CD4-positive, alpha-beta T cell (primary cell): ENCODE measurements at regions not wholly inside any gene's neighbourhood (a gene's known extent, or its start where the extent isn't known, plus 50 kb on each side); places are given as distances from the start of the nearest gene placed in this dataset.

Experiments used
- ATAC-seq: fragments of 200-7000 bp; cut with Tn5 transposase; one replicate; pipeline ENCODE4 v1.10.0; 2022; ENCODE audit warnings: mild to moderate bottlenecking; ENCODE audit not compliant: poor library complexity
- CTCF ChIA-PET: fragments of 350-600 bp; sonication (Branson Sonifier 250); formaldehyde crosslinking; loops from one replicate; lab custom pipeline; 2021; ENCODE audit warnings: antibody characterized with exemption, inconsistent platforms; lab: Charles Lee
- POLR2A ChIA-PET: fragments of 350-600 bp; sonication (Branson Sonifier 250); formaldehyde crosslinking; loops from one replicate; lab custom pipeline; 2021; ENCODE audit warnings: antibody characterized with exemption, inconsistent platforms; lab: Charles Lee
- DNase-seq, 14 experiments: peaks; one replicate each; pipeline ENCODE4 v3.0.0-alpha.2; 2013 to 2020; ENCODE audit warnings: mixed read lengths in 2 of 14
- H3K27ac ChIP-seq, 2 donors: one replicate each; pipeline versions ENCODE4 v1.5.1 to v1.7.0; 2013; ENCODE audit warnings: low read length in 2 of 2, low read depth in 1 of 2, mild to moderate bottlenecking in 1 of 2
- H3K27me3 ChIP-seq, 2 experiments: 1 replicate in 1 of 2; 2 replicates in 1 of 2; pipeline versions ENCODE4 v1.6.1 to v1.7.0; 2013; ENCODE audit warnings: low read length in 2 of 2, control low read depth in 1 of 2, mild to moderate bottlenecking in 1 of 2, moderate library complexity in 1 of 2; ENCODE audit not compliant: insufficient read depth in 2 of 2, control insufficient read depth in 1 of 2
- H3K36me3 ChIP-seq: one replicate; pipeline ENCODE4 v1.6.1; 2013; ENCODE audit warnings: low read length, control low read depth; ENCODE audit not compliant: insufficient read depth
- H3K4me1 ChIP-seq: one replicate; pipeline ENCODE4 v1.6.1; 2013; ENCODE audit warnings: low read length, control low read depth; ENCODE audit not compliant: insufficient read depth
- H3K4me3 ChIP-seq: one replicate; pipeline ENCODE4 v1.5.1; 2013; ENCODE audit warnings: mild to moderate bottlenecking, low read length, moderate library complexity
- H3K9me3 ChIP-seq, 2 experiments: 1 replicate in 1 of 2; 2 replicates in 1 of 2; pipeline versions ENCODE4 v1.6.1 to v1.7.0; 2013; ENCODE audit warnings: low read length in 2 of 2, mild to moderate bottlenecking in 2 of 2, control low read depth in 1 of 2, moderate library complexity in 1 of 2; ENCODE audit not compliant: control insufficient read depth in 1 of 2, insufficient read depth in 1 of 2
- H3K27ac Mint-ChIP-seq: one replicate; pipeline ENCODE4 v1.8.0; 2020; ENCODE audit warnings: mixed read lengths
- H3K27me3 Mint-ChIP-seq: one replicate; pipeline ENCODE4 v1.8.0; 2021; ENCODE audit warnings: mixed read lengths
- H3K36me3 Mint-ChIP-seq: one replicate; pipeline ENCODE4 v1.8.0; 2021; ENCODE audit warnings: low read depth, mixed read lengths
- H3K4me1 Mint-ChIP-seq: one replicate; pipeline ENCODE4 v1.8.0; 2021; ENCODE audit warnings: low read depth, mixed read lengths
- H3K4me3 Mint-ChIP-seq: one replicate; pipeline ENCODE4 v1.8.0; 2020; ENCODE audit warnings: mild to moderate bottlenecking, mixed read lengths
- H3K9me3 Mint-ChIP-seq: one replicate; pipeline ENCODE4 v1.8.0; 2020; ENCODE audit warnings: mixed read lengths
- intact Hi-C, 2 experiments: fragments of 100-400 bp; cut with DNase I in 1 of 2; cut with micrococcal nuclease in 1 of 2; formaldehyde crosslinking; loops; one replicate each; pipeline versions ENCODE4 v1.15.1 to v1.9.0; 2023 to 2025; cut with DNase I, micrococcal nuclease
- TF ChIP-seq, protein P1 (sequence below): fragments of 200-600 bp; IDR thresholded peaks from one replicate; pipeline ENCODE4 v1.8.0; 2022; ENCODE audit warnings: antibody characterized with exemption, mild to moderate bottlenecking

GRCh38 chrX:128897621-128898020 is 625.7 kb downstream of the SMARCA1 start:
- no peaks in the 10 kb centered on the region for H3K36me3 Mint-ChIP-seq
- ATAC-seq (no peak), DNase-seq (no peak)
- TF ChIP-seq, protein P1, sequence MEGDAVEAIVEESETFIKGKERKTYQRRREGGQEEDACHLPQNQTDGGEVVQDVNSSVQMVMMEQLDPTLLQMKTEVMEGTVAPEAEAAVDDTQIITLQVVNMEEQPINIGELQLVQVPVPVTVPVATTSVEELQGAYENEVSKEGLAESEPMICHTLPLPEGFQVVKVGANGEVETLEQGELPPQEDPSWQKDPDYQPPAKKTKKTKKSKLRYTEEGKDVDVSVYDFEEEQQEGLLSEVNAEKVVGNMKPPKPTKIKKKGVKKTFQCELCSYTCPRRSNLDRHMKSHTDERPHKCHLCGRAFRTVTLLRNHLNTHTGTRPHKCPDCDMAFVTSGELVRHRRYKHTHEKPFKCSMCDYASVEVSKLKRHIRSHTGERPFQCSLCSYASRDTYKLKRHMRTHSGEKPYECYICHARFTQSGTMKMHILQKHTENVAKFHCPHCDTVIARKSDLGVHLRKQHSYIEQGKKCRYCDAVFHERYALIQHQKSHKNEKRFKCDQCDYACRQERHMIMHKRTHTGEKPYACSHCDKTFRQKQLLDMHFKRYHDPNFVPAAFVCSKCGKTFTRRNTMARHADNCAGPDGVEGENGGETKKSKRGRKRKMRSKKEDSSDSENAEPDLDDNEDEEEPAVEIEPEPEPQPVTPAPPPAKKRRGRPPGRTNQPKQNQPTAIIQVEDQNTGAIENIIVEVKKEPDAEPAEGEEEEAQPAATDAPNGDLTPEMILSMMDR, result no peak
- no peaks in the 10 kb centered on the region for H3K4me1 Mint-ChIP-seq
- Histone ChIP-seq H3K27ac (no peak overlapping the region), H3K27me3 (no peaks in the 10 kb centered on the region), H3K4me1 (no peaks in the 10 kb centered on the region), H3K4me3 (no peak overlapping the region), H3K36me3 (no peaks in the 10 kb centered on the region), H3K9me3 (no peaks in the 10 kb centered on the region)
- ChIA-PET POLR2A (no interaction called here), CTCF (no interaction called here)
- H3K27ac Mint-ChIP-seq, result no peak overlapping the region
- no peaks in the 10 kb centered on the region for H3K27me3 Mint-ChIP-seq
- no peaks in the 10 kb centered on the region for H3K9me3 Mint-ChIP-seq
- intact Hi-C loops, result no loop called here
- no peak overlapping the region for H3K4me3 Mint-ChIP-seq

GRCh38 chrX:128891554-128891953 is 631.7 kb downstream of the SMARCA1 start:
- no peaks in the 10 kb centered on the region for H3K27me3 ChIP-seq
- no peaks in the 10 kb centered on the region for H3K9me3 ChIP-seq
- no peak overlapping the region for H3K27ac ChIP-seq
- Mint-ChIP-seq H3K4me1 (no peaks in the 10 kb centered on the region), H3K27ac (no peak overlapping the region), H3K9me3 (peaks cover 5% of the 10 kb centered on the region), H3K36me3 (no peaks in the 10 kb centered on the region), H3K4me3 (no peak overlapping the region), H3K27me3 (no peaks in the 10 kb centered on the region)
- POLR2A ChIA-PET, result no interaction called here
- no peaks in the 10 kb centered on the region for H3K36me3 ChIP-seq
- DNase-seq (no peak), ATAC-seq (no peak)
- H3K4me1 ChIP-seq, result no peaks in the 10 kb centered on the region
- TF ChIP-seq, protein P1, result no peak
- intact Hi-C loops, result no loop called here
- CTCF ChIA-PET, result no interaction called here
- H3K4me3 ChIP-seq, result no peak overlapping the region

DNA sequence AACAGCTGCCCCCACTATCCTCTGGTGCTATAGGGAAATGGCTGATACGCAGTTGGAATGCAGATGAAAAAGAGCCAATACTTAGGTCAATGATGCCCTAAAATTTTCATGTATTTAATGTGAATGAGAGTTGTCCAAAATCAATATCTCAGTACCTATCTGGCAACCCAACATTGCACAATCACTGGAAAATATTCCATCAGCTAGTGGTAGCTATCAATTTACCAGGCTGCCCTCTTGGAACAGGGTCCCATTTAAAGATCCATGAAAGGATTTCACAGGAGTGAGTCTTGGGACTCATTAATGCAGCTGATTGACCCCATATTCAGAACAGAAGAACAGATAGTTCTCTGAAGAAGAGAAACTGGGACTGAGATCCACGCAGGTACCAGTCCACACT is 638.9 kb downstream of the SMARCA1 start:
- H3K27ac Mint-ChIP-seq, result no peak overlapping the region
- no peak for ATAC-seq
- ChIA-PET CTCF (no interaction called here), POLR2A (no interaction called here)
- H3K27ac ChIP-seq, result no peak overlapping the region
- no peaks in the 10 kb centered on the region for H3K36me3 ChIP-seq
- no peaks in the 10 kb centered on the region for H3K9me3 ChIP-seq
- H3K4me1 Mint-ChIP-seq, result no peaks in the 10 kb centered on the region
- TF ChIP-seq, protein P1, result no peak
- DNase-seq, result no peak
- no peaks in the 10 kb centered on the region for H3K27me3 Mint-ChIP-seq
- intact Hi-C loops, result no loop called here
- H3K9me3 Mint-ChIP-seq, result peaks cover 5% of the 10 kb centered on the region
- H3K27me3 ChIP-seq, result no peaks in the 10 kb centered on the region
- no peaks in the 10 kb centered on the region for H3K36me3 Mint-ChIP-seq
- H3K4me1 ChIP-seq, result no peaks in the 10 kb centered on the region
- H3K4me3 Mint-ChIP-seq, result no peak overlapping the region
- H3K4me3 ChIP-seq, result no peak overlapping the region
